Sigmoid colon (tissue), 4 donors: ENCODE measurements at regions not wholly inside any gene's neighbourhood (a gene's known extent, or its start where the extent isn't known, plus 50 kb on each side); places are given as distances from the start of the nearest gene placed in this dataset.

Experiments
- CTCF ChIP-seq, 4 experiments: fragments of 450-650 bp in 3 of 4; fragments of 200-600 bp in 1 of 4; IDR thresholded peaks; one replicate each; pipeline ENCODE4 v1.5.1; 2016 to 2019; ENCODE audit warnings: antibody characterized with exemption in 4 of 4, mild to moderate bottlenecking in 3 of 4, moderate library complexity in 2 of 4
- EP300 ChIP-seq, 4 donors: sonication (generic); formaldehyde crosslinking; IDR thresholded peaks; one replicate each; pipeline ENCODE4 v1.6.1; 2017; ENCODE audit warnings: antibody characterized with exemption in 4 of 4
- POLR2A ChIP-seq, 2 donors: fragments of 450-650 bp; IDR thresholded peaks; one replicate each; pipeline ENCODE4 v1.6.1; 2016; ENCODE audit warnings: antibody characterized with exemption in 2 of 2, mild to moderate bottlenecking in 2 of 2, moderate library complexity in 2 of 2
- POLR2AphosphoS5 ChIP-seq, 4 donors: sonication (generic); formaldehyde crosslinking; IDR thresholded peaks; one replicate each; pipeline ENCODE4 v1.6.1; 2017; ENCODE audit warnings: antibody characterized with exemption in 4 of 4

GRCh38 chr2:59888015-59888414 lies 665.4 kb downstream of the BCL11A start:
- TF ChIP-seq CTCF (IDR thresholded peaks at IDR 0.05) (no peak), POLR2A (IDR thresholded peaks at IDR 0.05) (no peak), POLR2AphosphoS5 (IDR thresholded peaks at IDR 0.05) (no peak), EP300 (IDR thresholded peaks at IDR 0.05) (no peak)
